Right atrium auricular region (tissue), 2 donors: ENCODE measurements at regions not wholly inside any gene's neighbourhood (a gene's known extent, or its start where the extent isn't known, plus 50 kb on each side); places are given as distances from the start of the nearest gene placed in this dataset.

Experiments used
- DNase-seq: peaks from one replicate; pipeline ENCODE4 v3.0.0-alpha.2; 2019; ENCODE audit warnings: low spot score
- H3K27ac ChIP-seq, 2 donors: fragments of 200-600 bp; sonication (generic); 1 replicate in 1 of 2; 2 replicates in 1 of 2; pipeline ENCODE4 v1.5.1; 2016 to 2019
- H3K27me3 ChIP-seq, 2 donors: fragments of 200-600 bp; sonication (generic); one replicate each; pipeline versions ENCODE4 v1.5.1 to v1.6.0; 2017 to 2019
- H3K36me3 ChIP-seq: fragments of 200-600 bp; sonication (generic); one replicate; pipeline ENCODE4 v1.5.1; 2016
- H3K4me1 ChIP-seq, 2 donors: fragments of 200-600 bp; sonication (generic); one replicate each; pipeline versions ENCODE4 v1.5.1 to v1.6.0; 2017 to 2019
- H3K4me3 ChIP-seq, 2 donors: fragments of 200-600 bp; sonication (generic); 1 replicate in 1 of 2; 2 replicates in 1 of 2; pipeline ENCODE4 v1.5.1; 2017 to 2019; ENCODE audit warnings: mild to moderate bottlenecking in 1 of 2, moderate library complexity in 1 of 2
- H3K9me3 ChIP-seq, 2 donors: fragments of 200-600 bp; sonication (generic); one replicate each; pipeline ENCODE4 v1.5.1; 2019
- TF ChIP-seq, protein P1 (sequence below), 2 donors: fragments of 200-600 bp; sonication (generic); IDR thresholded peaks; one replicate each; pipeline ENCODE4 v1.5.1; 2019; ENCODE audit warnings: antibody characterized with exemption in 2 of 2

DNA sequence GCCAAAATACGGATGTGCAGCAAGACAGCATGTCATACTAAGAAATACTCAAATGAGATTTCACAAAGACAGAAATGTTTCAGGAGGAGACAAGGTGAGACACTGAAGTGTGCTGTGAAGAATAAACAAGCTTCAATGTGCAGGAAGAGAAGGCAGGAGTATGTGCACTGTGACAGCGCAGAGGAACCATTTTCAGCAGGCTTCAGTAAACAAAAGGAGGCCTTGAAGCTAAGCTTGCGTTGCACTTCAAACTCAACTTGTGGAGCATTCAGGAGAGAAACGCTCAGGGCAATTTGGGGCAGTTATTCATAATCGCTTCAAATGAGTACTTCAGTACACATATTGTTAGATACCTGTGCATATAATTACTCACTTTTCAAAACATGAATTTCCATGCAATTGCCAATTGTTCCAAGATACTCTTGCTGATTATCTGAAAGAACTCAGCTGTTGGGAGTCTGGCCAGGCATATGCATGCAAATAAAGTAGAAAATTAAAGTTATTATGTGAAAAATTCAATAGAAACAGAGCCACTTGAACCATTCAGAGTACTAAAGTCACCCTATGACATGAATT, 234.2 kb upstream of the OPRM1 start:
- Histone ChIP-seq H3K27me3 (no peaks in the 10 kb centered on the region), H3K36me3 (no peaks in the 10 kb centered on the region), H3K4me1 (no peaks in the 10 kb centered on the region), H3K9me3 (no peaks in the 10 kb centered on the region), H3K27ac (no peak overlapping the region), H3K4me3 (no peak overlapping the region)
- TF ChIP-seq, protein P1, sequence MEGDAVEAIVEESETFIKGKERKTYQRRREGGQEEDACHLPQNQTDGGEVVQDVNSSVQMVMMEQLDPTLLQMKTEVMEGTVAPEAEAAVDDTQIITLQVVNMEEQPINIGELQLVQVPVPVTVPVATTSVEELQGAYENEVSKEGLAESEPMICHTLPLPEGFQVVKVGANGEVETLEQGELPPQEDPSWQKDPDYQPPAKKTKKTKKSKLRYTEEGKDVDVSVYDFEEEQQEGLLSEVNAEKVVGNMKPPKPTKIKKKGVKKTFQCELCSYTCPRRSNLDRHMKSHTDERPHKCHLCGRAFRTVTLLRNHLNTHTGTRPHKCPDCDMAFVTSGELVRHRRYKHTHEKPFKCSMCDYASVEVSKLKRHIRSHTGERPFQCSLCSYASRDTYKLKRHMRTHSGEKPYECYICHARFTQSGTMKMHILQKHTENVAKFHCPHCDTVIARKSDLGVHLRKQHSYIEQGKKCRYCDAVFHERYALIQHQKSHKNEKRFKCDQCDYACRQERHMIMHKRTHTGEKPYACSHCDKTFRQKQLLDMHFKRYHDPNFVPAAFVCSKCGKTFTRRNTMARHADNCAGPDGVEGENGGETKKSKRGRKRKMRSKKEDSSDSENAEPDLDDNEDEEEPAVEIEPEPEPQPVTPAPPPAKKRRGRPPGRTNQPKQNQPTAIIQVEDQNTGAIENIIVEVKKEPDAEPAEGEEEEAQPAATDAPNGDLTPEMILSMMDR (IDR thresholded peaks at IDR 0.05): no peak
- DNase-seq: no peak

DNA sequence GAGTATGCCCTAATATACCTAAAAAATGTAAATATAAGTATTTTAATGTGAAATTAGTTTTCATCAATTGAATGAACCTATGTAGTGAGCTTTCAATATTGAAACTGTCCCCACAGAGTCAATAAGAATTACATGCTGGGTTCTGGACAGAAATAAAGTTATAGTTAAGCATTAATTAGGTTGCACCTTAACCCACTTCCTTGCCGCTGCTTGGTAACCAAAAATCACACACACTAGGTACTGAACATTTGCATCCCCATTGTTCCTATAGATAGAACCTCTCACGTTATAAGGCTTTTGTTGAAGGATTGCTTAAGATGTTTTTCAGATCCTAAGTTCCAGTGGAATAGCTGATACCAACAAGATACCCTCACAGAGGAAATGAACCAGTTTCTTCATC, 237.1 kb upstream of the OPRM1 start:
- Histone ChIP-seq H3K36me3 (no peaks in the 10 kb centered on the region), H3K4me1 (no peaks in the 10 kb centered on the region), H3K9me3 (no peaks in the 10 kb centered on the region), H3K4me3 (no peak overlapping the region), H3K27ac (no peak overlapping the region), H3K27me3 (no peaks in the 10 kb centered on the region)
- TF ChIP-seq, protein P1 (IDR thresholded peaks at IDR 0.05): no peak
- DNase-seq: no peak

DNA sequence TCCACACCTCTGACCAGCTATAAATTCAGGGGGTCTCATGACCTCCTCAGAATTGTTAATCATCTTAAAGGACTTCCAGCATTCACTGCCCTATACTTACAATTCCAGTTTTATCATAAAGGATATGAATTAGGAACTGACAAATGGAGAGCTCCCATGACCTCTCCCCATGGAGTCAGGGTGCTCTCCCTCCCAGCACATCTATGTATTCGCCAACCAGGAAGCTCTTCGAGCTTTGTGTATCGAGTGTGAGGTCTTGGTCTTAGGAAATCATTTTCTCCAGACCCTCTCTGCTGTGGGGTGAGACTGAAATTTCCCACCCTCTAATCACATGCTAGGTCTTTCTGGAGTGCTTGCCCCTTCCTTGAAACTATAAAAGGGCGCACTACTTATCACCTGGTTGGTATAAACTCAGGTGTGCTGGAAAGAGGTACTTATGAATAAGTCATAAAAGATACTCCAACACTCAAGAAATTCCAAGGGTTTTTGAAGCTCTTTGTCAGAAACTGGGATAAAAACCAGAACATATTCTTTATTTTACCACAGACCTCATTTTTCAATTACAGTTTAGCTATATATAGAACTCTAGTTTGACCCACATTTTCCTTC, 238.4 kb upstream of the OPRM1 start:
- TF ChIP-seq, protein P1 (IDR thresholded peaks at IDR 0.05): no peak
- H3K27ac ChIP-seq: no peak overlapping the region
- no peaks in the 10 kb centered on the region for H3K4me1 ChIP-seq
- H3K9me3 ChIP-seq: no peaks in the 10 kb centered on the region
- no peaks in the 10 kb centered on the region for H3K36me3 ChIP-seq
- DNase-seq: no peak
- no peaks in the 10 kb centered on the region for H3K27me3 ChIP-seq
- no peak overlapping the region for H3K4me3 ChIP-seq

DNA sequence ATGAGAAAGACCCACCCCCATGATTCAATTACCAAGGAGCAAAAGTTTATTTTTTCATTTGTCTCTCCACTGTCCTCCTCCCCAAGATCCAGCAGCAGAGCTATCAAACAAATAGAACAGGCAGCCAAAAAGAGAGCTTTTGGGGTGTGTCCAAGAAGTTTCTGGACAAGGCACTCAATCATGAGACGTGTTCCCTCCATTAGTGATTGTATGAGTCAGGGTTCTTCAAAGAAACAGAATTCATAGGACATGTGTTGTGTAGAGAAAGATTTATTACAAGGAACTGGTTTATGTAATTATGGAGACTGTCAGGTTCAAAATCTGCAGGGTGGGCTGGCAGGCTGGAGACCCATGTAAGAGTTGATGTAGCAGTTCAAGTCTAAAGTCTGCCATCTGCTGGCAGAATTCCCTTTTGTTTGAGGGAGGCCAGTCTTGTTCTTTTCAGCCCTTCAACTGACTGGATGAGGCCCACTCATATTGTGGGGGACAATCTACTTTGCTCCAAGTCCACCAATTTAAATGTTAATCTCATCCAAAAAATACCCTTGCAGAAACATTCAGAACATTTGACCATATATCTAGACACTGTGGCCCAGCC, 248.1 kb upstream of the OPRM1 start:
- no peak for DNase-seq
- no peak overlapping the region for H3K27ac ChIP-seq
- no peaks in the 10 kb centered on the region for H3K9me3 ChIP-seq
- H3K4me1 ChIP-seq: no peaks in the 10 kb centered on the region
- TF ChIP-seq, protein P1 (IDR thresholded peaks at IDR 0.05): peak in 1 of 2 donors; percentile 29
- H3K36me3 ChIP-seq: no peaks in the 10 kb centered on the region
- H3K4me3 ChIP-seq: no peak overlapping the region
- no peaks in the 10 kb centered on the region for H3K27me3 ChIP-seq

DNA sequence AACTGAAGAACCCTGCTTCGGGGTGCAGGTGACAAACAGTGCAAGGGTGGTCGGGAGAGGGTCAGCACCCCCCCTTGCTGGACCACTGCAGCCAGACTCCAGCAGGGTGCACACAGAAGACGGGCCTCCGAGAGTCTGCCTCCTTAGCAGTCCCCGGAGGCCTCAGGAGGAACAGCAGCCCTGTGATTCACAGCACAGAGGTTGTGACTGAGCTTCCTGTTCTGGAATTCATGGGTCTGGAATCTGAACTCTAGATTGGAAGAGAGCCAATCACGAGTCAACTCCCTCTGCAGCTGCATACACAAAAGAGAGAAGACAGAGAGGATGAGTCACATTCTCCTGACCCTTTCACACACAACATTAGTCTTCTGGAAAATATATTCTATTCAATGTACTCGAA, 249.0 kb upstream of the OPRM1 start:
- H3K4me1 ChIP-seq: no peaks in the 10 kb centered on the region
- H3K27ac ChIP-seq: no peak overlapping the region
- H3K9me3 ChIP-seq: no peaks in the 10 kb centered on the region
- no peaks in the 10 kb centered on the region for H3K36me3 ChIP-seq
- DNase-seq: no peak
- H3K27me3 ChIP-seq: no peaks in the 10 kb centered on the region
- TF ChIP-seq, protein P1 (IDR thresholded peaks at IDR 0.05): no peak
- H3K4me3 ChIP-seq: no peak overlapping the region

DNA sequence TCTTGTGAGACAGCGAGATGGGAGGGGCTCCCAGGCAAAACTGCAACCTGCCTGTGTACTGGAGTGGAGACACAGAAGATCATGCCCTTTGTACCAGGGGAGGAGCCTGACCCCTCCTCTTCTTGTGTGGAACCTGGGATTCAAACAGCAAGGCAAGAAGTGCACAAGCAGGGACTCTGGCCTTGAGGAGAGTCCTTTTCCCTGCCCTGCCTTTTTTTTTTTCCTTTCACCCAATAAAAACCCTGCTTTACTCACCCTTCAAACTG, 251.8 kb upstream of the OPRM1 start:
- no peak overlapping the region for H3K4me3 ChIP-seq
- TF ChIP-seq, protein P1 (IDR thresholded peaks at IDR 0.05): no peak
- no peaks in the 10 kb centered on the region for H3K9me3 ChIP-seq
- no peak for DNase-seq
- no peaks in the 10 kb centered on the region for H3K4me1 ChIP-seq
- H3K27ac ChIP-seq: no peak overlapping the region
- no peaks in the 10 kb centered on the region for H3K36me3 ChIP-seq
- H3K27me3 ChIP-seq: no peaks in the 10 kb centered on the region
